ENCODE measurements at regions not wholly inside any gene's neighbourhood (a gene's known extent, or its start where the extent isn't known, plus 50 kb on each side); places are given as distances from the start of the nearest gene placed in this dataset.

DNA sequence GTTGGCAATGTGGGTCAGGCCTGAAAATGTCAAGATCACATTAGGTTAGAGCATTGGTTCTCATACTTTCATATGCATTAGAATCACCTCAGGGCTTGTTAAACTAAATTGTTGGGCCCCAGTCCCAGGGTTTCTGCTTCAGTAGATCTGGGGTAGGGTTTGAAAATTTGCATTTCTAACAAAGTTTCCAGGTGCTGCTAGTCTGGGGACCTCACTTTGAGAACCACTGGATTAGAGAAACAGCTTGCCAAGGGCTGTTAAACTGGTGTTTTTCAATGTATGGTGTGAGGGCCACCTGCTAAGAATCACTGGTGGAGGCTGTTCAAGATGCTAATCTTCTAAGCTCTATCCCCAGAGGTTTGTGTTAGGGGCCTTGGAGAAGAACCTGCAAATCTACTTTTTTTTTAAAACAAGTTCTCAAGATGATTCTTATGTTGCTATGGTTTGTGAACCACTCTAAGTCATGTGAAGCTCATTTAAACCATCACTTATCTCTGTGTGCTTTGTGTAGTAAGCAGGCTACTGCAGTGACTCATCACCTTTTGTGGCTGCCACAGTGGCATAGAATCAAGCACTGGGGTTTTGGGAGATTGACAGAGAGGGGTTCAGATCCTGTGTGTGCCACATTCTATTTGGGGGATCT is 152.2 kb downstream of the S1PR1 start:
- Histone ChIP-seq H3K4me2 (no peak overlapping the region), H3K27ac (no peak overlapping the region), H3K4me3 (no peak overlapping the region), H3K9me3 (no peaks in the 10 kb centered on the region), H3K4me1 (no peaks in the 10 kb centered on the region)
- no peak for DNase-seq (ENCODE audit: low read depth in 1 of 2, low spot score in 1 of 2)
- FAIRE-seq = no peak
- POLR2A ChIA-PET = no interaction called here
- ATAC-seq = no peak
- TF ChIP-seq FOXS1 (CRISPR knock-in tag; IDR thresholded peaks at IDR 0.05) = no peak
- TF ChIP-seq SREBF2 (IDR thresholded peaks at IDR 0.05) = no peak
- no peak for TF ChIP-seq ESRRA (IDR thresholded peaks at IDR 0.05; ENCODE audit: borderline replicate concordance, low read length)
- CTCF ChIA-PET = no interaction called here

DNA sequence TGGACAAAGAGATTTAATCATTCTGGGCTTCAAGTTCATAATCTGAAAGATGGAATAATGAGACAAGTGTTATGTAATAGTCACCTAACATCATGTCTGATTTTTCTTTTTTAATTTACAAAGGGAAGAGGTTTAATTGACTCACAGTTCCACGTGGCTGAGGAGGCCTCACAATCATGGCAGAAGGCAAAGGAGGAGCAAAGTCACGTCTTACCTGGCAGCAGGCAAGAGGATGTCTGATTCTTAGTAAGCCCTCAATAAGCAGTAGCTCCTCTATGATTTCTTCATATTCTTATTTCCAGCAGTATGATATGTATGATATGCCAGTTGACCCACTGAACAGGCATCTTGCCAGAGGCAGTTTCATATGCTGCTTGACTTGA is 152.7 kb downstream of the S1PR1 start:
- Histone ChIP-seq H3K27ac (no peak overlapping the region), H3K4me2 (no peak overlapping the region), H3K4me1 (no peaks in the 10 kb centered on the region), H3K4me3 (no peak overlapping the region), H3K9me3 (no peaks in the 10 kb centered on the region)
- TF ChIP-seq FOXS1 (CRISPR knock-in tag; IDR thresholded peaks at IDR 0.05) = no peak
- TF ChIP-seq RNF2 (IDR thresholded peaks at IDR 0.05; ENCODE audit: borderline replicate concordance, low read depth) = no peak
- no peak for TF ChIP-seq CHD2 (IDR thresholded peaks at IDR 0.05; ENCODE audit: low read length, partially characterized antibody)
- TF ChIP-seq JUN (IDR thresholded peaks at IDR 0.05) = no peak
- no peak for TF ChIP-seq CBX2 (IDR thresholded peaks at IDR 0.05; ENCODE audit: borderline replicate concordance, low read depth)
- no peak for TF ChIP-seq POLR2AphosphoS2 (conservative IDR thresholded peaks at IDR 0.05; ENCODE audit: low read length)
- no peak for TF ChIP-seq JUNB (IDR thresholded peaks at IDR 0.05)
- TF ChIP-seq, protein P1, sequence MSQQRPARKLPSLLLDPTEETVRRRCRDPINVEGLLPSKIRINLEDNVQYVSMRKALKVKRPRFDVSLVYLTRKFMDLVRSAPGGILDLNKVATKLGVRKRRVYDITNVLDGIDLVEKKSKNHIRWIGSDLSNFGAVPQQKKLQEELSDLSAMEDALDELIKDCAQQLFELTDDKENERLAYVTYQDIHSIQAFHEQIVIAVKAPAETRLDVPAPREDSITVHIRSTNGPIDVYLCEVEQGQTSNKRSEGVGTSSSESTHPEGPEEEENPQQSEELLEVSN (IDR thresholded peaks at IDR 0.05; ENCODE audit: borderline replicate concordance, low read depth) = no peak
- no peak for TF ChIP-seq RCOR1 (IDR thresholded peaks at IDR 0.05; ENCODE audit: low read depth, low read length)
- no peak for TF ChIP-seq SREBF2 (IDR thresholded peaks at IDR 0.05)
- no peak for TF ChIP-seq RFX5 (IDR thresholded peaks at IDR 0.05)
- no peak for TF ChIP-seq TFCP2L1 (CRISPR knock-in tag; IDR thresholded peaks at IDR 0.05)
- no peak for TF ChIP-seq RAD21 (conservative IDR thresholded peaks at IDR 0.05 in 1 of 2, IDR thresholded peaks at IDR 0.05 in 1 of 2)
- no peak for TF ChIP-seq PHF8 (IDR thresholded peaks at IDR 0.05; ENCODE audit: borderline replicate concordance, low read depth)
- TF ChIP-seq ZC3H11A (IDR thresholded peaks at IDR 0.05) = no peak
- TF ChIP-seq, protein P2, sequence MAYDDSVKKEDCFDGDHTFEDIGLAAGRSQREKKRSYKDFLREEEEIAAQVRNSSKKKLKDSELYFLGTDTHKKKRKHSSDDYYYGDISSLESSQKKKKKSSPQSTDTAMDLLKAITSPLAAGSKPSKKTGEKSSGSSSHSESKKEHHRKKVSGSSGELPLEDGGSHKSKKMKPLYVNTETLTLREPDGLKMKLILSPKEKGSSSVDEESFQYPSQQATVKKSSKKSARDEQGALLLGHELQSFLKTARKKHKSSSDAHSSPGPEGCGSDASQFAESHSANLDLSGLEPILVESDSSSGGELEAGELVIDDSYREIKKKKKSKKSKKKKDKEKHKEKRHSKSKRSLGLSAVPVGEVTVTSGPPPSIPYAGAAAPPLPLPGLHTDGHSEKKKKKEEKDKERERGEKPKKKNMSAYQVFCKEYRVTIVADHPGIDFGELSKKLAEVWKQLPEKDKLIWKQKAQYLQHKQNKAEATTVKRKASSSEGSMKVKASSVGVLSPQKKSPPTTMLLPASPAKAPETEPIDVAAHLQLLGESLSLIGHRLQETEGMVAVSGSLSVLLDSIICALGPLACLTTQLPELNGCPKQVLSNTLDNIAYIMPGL (CRISPR knock-in tag; IDR thresholded peaks at IDR 0.05; ENCODE audit: borderline replicate concordance) = no peak
- TF ChIP-seq CHD4 (IDR thresholded peaks at IDR 0.05; ENCODE audit: borderline replicate concordance) = no peak
- TF ChIP-seq CEBPB (IDR thresholded peaks at IDR 0.05) = no peak
- no peak for TF ChIP-seq HOXB13 (CRISPR knock-in tag; IDR thresholded peaks at IDR 0.05; ENCODE audit: low read depth)
- ATAC-seq (no peak), FAIRE-seq (no peak), DNase-seq (ENCODE audit: low read depth in 1 of 2, low spot score in 1 of 2) (no peak)
- 6% methylated on average over 2 of the region's 2 CpGs for WGBS (ENCODE audit: missing lambda C conversion rate)
- POLR2A ChIA-PET = no interaction called here
- CTCF ChIA-PET = no interaction called here

- TF ChIP-seq NFE2L2 (conservative IDR thresholded peaks at IDR 0.05; ENCODE audit: low read length) (no peak), HOXB5 (CRISPR knock-in tag; IDR thresholded peaks at IDR 0.05) (no peak), CTCF (IDR thresholded peaks at IDR 0.05) (no peak), EP300 (IDR thresholded peaks at IDR 0.05) (no peak), HOXA7 (CRISPR knock-in tag; IDR thresholded peaks at IDR 0.05) (no peak), NR3C1 (IDR thresholded peaks at IDR 0.05) (no peak)
- TF ChIP-seq, protein P3, sequence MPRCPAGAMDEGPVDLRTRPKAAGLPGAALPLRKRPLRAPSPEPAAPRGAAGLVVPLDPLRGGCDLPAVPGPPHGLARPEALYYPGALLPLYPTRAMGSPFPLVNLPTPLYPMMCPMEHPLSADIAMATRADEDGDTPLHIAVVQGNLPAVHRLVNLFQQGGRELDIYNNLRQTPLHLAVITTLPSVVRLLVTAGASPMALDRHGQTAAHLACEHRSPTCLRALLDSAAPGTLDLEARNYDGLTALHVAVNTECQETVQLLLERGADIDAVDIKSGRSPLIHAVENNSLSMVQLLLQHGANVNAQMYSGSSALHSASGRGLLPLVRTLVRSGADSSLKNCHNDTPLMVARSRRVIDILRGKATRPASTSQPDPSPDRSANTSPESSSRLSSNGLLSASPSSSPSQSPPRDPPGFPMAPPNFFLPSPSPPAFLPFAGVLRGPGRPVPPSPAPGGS (IDR thresholded peaks at IDR 0.05) = no peak
- FAIRE-seq = no peak
- CTCF ChIA-PET = interaction anchor here (1.5 kb wide), 1 partner anchor 35 kb away, joined by 3 read pairs; no protein-coding TSS in a partner anchor
Observed at GRCh38 chr1:101392552-101392951, 155.7 kb downstream of the S1PR1 start.

More at GRCh38 chr1:101392552-101392951, 155.7 kb downstream of the S1PR1 start:
- POLR2A ChIA-PET = no interaction called here
- Histone ChIP-seq H3K4me1 (no peaks in the 10 kb centered on the region), H3K4me3 (no peak overlapping the region), H3K9me3 (no peaks in the 10 kb centered on the region), H3K4me2 (no peak overlapping the region), H3K27ac (no peak overlapping the region)
- no peak for ATAC-seq
- 15% methylated on average over 4 of the region's 4 CpGs for WGBS (ENCODE audit: missing lambda C conversion rate)
- DNase-seq (ENCODE audit: low read depth in 1 of 2, low spot score in 1 of 2) = no peak

All from A549 (cell line).